Keratinocyte (primary cell): ENCODE measurements at regions not wholly inside any gene's neighbourhood (a gene's known extent, or its start where the extent isn't known, plus 50 kb on each side); places are given as distances from the start of the nearest gene placed in this dataset.

ENCODE experiments used
- DNase-seq: peaks from one replicate; pipeline ENCODE4 v3.0.0-alpha.2; 2011; ENCODE audit warnings: low read depth, missing footprints, low spot score
- FAIRE-seq: peaks from 2 replicates; lab custom pipeline; 2011; peaks lifted over from hg19 to GRCh38; lab: Jason Lieb, UNC
- H2AFZ ChIP-seq: 2 replicates; pipeline ENCODE4 v1.6.0; 2012; ENCODE audit warnings: low read length, control low read depth, inconsistent platforms; ENCODE audit not compliant: control insufficient read depth
- H3K27ac ChIP-seq: 2 replicates; pipeline ENCODE4 v1.5.1; 2011; ENCODE audit warnings: low read length; ENCODE audit not compliant: control insufficient read depth, insufficient read depth
- H3K27me3 ChIP-seq: 3 replicates; pipeline ENCODE4 v1.6.0; 2011; ENCODE audit warnings: low read length; ENCODE audit not compliant: control insufficient read depth, insufficient read depth; ENCODE audit errors: extremely low read depth
- H3K36me3 ChIP-seq, 2 experiments: 2 replicates in 1 of 2; 3 replicates in 1 of 2; pipeline ENCODE4 v1.5.1; 2011; ENCODE audit warnings: low read length in 2 of 2, mild to moderate bottlenecking in 1 of 2; ENCODE audit not compliant: control insufficient read depth in 2 of 2, insufficient read depth in 2 of 2; ENCODE audit errors: extremely low read depth in 1 of 2
- H3K4me1 ChIP-seq: 3 replicates; pipeline ENCODE4 v1.5.1; 2011; ENCODE audit warnings: low read length; ENCODE audit not compliant: control insufficient read depth, insufficient read depth; ENCODE audit errors: extremely low read depth
- H3K4me2 ChIP-seq: 3 replicates; pipeline ENCODE4 v1.6.0; 2011; ENCODE audit warnings: low read depth, low read length; ENCODE audit not compliant: control insufficient read depth, insufficient read depth; ENCODE audit errors: extremely low read depth
- H3K4me3 ChIP-seq, 3 experiments: fragments of 200-600 bp in 1 of 3; sonication (generic) in 1 of 3; 2 replicates in 2 of 3; 3 replicates in 1 of 3; pipeline ENCODE4 v1.5.1; 2011 to 2016; ENCODE audit warnings: low read length in 3 of 3, mild to moderate bottlenecking in 3 of 3, control low read depth in 2 of 3, inconsistent platforms in 1 of 3, low read depth in 1 of 3, mixed read lengths in 1 of 3, mixed run types in 1 of 3, moderate library complexity in 1 of 3; ENCODE audit not compliant: control insufficient read depth in 2 of 3, insufficient read depth in 2 of 3; ENCODE audit errors: extremely low read depth in 1 of 3
- H3K79me2 ChIP-seq: 2 replicates; pipeline ENCODE4 v1.6.0; 2012; ENCODE audit warnings: low read length; ENCODE audit not compliant: control insufficient read depth, insufficient read depth
- H3K9ac ChIP-seq: 3 replicates; pipeline ENCODE4 v1.6.0; 2011; ENCODE audit warnings: low read length; ENCODE audit not compliant: control insufficient read depth, insufficient read depth; ENCODE audit errors: extremely low read depth
- H3K9me1 ChIP-seq: 3 replicates; pipeline ENCODE4 v1.6.0; 2011; ENCODE audit warnings: low read length; ENCODE audit not compliant: control insufficient read depth, insufficient read depth; ENCODE audit errors: extremely low read depth
- H3K9me3 ChIP-seq: 2 replicates; pipeline ENCODE4 v1.5.1; 2012; ENCODE audit warnings: low read depth, low read length; ENCODE audit not compliant: control insufficient read depth
- H4K20me1 ChIP-seq: 3 replicates; pipeline ENCODE4 v1.6.0; 2011; ENCODE audit warnings: low read length; ENCODE audit not compliant: control insufficient read depth, insufficient read depth; ENCODE audit errors: extremely low read depth
- EZH2 ChIP-seq: IDR thresholded peaks from one replicate; pipeline ENCODE4 v1.6.1; 2012; ENCODE audit warnings: inconsistent platforms, mild to moderate bottlenecking, low read length, moderate library complexity
- dilution Hi-C: fragments of 300-500 bp; cut with MboI; formaldehyde crosslinking; loops from one replicate; pipeline ENCODE4 v1.7.0; 2020; ENCODE audit warnings: low sequenced_read_pairs; ENCODE audit not compliant: extremely low pct_ligation_motif_present
- TF ChIP-seq, protein P1 (sequence below), 3 experiments: IDR thresholded peaks in 1 of 3; conservative IDR thresholded peaks in 1 of 3; optimal IDR thresholded peaks in 1 of 3; 2 replicates in 2 of 3; 3 replicates in 1 of 3; pipeline versions ENCODE3 to v1.5.1; 2011; ENCODE audit warnings: low read length in 3 of 3, mild to moderate bottlenecking in 3 of 3, moderate library complexity in 2 of 3, control low read depth in 1 of 3, inconsistent platforms in 1 of 3; ENCODE audit not compliant: insufficient read depth in 2 of 3; ENCODE audit errors: extremely low read depth in 1 of 3

DNA sequence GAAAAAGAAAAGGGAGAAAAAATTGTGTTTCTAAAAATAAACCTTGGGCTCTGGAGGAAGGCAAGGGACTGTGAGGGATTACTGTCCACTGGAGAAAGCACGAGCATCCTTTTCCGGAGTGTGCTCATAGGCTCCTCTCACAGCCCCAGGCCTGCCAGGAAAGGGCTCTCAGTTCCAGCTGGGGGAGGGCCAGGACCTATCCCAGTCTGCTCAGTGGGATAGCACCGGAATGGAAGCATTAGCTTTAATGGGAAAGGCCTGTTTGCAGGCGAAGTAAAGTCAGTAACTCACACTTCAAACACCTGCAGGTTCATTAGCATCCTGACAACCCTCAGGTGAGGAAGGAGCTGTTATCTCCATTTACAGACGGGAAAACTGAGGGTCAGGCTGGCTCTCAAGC lies 113.9 kb upstream of the USP24 start:
- FAIRE-seq = no peak
- H3K9me3 ChIP-seq = no peaks in the 10 kb centered on the region
- H3K27ac ChIP-seq = no peak overlapping the region
- no peaks in the 10 kb centered on the region for H3K9me1 ChIP-seq
- H2AFZ ChIP-seq = no peak overlapping the region
- no peak overlapping the region for H3K4me3 ChIP-seq
- H3K36me3 ChIP-seq = no peaks in the 10 kb centered on the region
- no peaks in the 10 kb centered on the region for H3K79me2 ChIP-seq
- no peak for DNase-seq
- no peak overlapping the region for H3K9ac ChIP-seq
- no peak for TF ChIP-seq EZH2
- TF ChIP-seq, protein P1, sequence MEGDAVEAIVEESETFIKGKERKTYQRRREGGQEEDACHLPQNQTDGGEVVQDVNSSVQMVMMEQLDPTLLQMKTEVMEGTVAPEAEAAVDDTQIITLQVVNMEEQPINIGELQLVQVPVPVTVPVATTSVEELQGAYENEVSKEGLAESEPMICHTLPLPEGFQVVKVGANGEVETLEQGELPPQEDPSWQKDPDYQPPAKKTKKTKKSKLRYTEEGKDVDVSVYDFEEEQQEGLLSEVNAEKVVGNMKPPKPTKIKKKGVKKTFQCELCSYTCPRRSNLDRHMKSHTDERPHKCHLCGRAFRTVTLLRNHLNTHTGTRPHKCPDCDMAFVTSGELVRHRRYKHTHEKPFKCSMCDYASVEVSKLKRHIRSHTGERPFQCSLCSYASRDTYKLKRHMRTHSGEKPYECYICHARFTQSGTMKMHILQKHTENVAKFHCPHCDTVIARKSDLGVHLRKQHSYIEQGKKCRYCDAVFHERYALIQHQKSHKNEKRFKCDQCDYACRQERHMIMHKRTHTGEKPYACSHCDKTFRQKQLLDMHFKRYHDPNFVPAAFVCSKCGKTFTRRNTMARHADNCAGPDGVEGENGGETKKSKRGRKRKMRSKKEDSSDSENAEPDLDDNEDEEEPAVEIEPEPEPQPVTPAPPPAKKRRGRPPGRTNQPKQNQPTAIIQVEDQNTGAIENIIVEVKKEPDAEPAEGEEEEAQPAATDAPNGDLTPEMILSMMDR (optimal IDR thresholded peaks at IDR 0.05 in 1 of 3, IDR thresholded peaks at IDR 0.05 in 1 of 3, conservative IDR thresholded peaks at IDR 0.05 in 1 of 3; ENCODE audit: extremely low read depth in 1 of 3, insufficient read depth in 2 of 3, low read length in 3 of 3) = no peak
- dilution Hi-C loops = no loop called here
- no peaks in the 10 kb centered on the region for H3K4me1 ChIP-seq
- H3K4me2 ChIP-seq = no peak overlapping the region
- no peaks in the 10 kb centered on the region for H3K27me3 ChIP-seq
- H4K20me1 ChIP-seq = no peaks in the 10 kb centered on the region

DNA sequence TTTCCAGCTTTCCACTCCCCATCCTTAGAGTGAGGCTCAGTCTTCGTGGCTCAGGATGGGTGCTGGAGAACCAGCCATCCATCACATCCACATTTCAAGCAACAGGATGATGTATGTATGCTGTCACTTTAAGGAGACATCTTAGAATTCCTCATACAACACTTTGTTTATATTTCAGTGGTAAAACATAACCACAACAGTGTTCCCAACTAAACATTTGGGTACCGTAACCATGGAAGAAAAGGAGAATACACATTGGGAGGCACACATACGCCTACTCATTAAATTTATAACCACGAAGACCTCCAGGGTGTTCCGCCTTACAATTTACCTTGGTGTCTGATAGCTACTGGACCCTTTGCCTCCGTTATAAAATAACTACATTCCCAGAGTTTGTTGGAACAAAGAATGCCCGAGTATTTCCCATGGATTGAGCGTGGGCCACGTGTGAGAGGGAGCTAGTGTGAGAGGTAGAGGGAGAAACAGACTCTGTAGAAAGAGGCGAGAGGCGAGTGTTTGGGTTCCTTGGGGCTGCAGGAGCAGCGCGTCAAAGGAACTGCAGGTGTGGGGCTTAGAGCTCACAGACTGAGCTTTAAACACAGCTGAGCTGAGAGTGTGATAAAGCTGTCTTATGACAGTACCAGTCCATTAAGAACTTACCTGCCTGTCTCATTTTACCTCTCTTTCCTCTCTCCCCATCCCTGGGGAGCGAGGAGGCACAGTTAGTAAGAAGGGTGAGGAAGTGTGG lies 111.5 kb upstream of the USP24 start:
- dilution Hi-C loops = no loop called here
- no peak for TF ChIP-seq EZH2
- no peak for DNase-seq
- Histone ChIP-seq H3K9ac (no peak overlapping the region), H3K9me1 (no peaks in the 10 kb centered on the region), H2AFZ (no peak overlapping the region), H3K36me3 (no peaks in the 10 kb centered on the region), H3K27me3 (no peaks in the 10 kb centered on the region), H3K4me3 (no peak overlapping the region), H3K4me2 (no peak overlapping the region), H3K4me1 (no peaks in the 10 kb centered on the region), H3K79me2 (no peaks in the 10 kb centered on the region), H3K9me3 (no peaks in the 10 kb centered on the region), H4K20me1 (no peaks in the 10 kb centered on the region), H3K27ac (no peak overlapping the region)
- no peak for FAIRE-seq

DNA sequence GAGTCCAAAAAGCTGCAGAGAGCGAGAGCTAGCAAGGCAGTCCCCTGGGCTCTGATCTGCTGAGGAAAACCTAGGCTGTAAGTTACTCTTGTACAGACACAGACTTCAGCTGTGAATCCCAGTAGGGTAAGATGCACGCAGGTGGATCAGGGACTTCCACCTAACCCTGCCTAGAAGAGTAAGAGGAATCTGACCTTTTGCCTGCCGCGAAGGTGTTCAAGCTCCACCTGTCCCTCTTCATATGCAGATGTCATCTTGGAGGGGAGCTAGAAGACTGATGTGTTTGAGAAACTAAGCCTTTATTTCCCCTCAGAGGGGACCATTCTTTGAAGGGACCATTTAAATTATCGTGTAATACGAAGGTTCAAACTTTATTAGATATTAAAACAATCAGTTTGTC lies 108.6 kb upstream of the USP24 start:
- Histone ChIP-seq H3K79me2 (no peaks in the 10 kb centered on the region), H3K4me1 (peaks cover 7% of the 10 kb centered on the region), H3K4me3 (no peak overlapping the region), H3K4me2 (no peak overlapping the region), H4K20me1 (no peaks in the 10 kb centered on the region), H3K9me1 (no peaks in the 10 kb centered on the region), H3K27me3 (no peaks in the 10 kb centered on the region), H3K9me3 (no peaks in the 10 kb centered on the region), H3K9ac (no peak overlapping the region), H3K36me3 (no peaks in the 10 kb centered on the region), H2AFZ (no peak overlapping the region), H3K27ac (no peak overlapping the region)
- dilution Hi-C loops = no loop called here
- TF ChIP-seq EZH2 = no peak
- TF ChIP-seq, protein P1 (optimal IDR thresholded peaks at IDR 0.05 in 1 of 3, IDR thresholded peaks at IDR 0.05 in 1 of 3, conservative IDR thresholded peaks at IDR 0.05 in 1 of 3; ENCODE audit: extremely low read depth in 1 of 3, insufficient read depth in 2 of 3, low read length in 3 of 3) = no peak
- DNase-seq = no peak
- FAIRE-seq = no peak
